ENCODE measurements at regions not wholly inside any gene's neighbourhood (a gene's known extent, or its start where the extent isn't known, plus 50 kb on each side); places are given as distances from the start of the nearest gene placed in this dataset.

- TF ChIP-seq ZNF134 (CRISPR knock-in tag; conservative IDR thresholded peaks at IDR 0.05) (no peak), NR1H2 (CRISPR knock-in tag; IDR thresholded peaks at IDR 0.05) (no peak), REST (IDR thresholded peaks at IDR 0.05; ENCODE audit: borderline replicate concordance) (no peak), REST (CRISPR knock-in tag; IDR thresholded peaks at IDR 0.05; ENCODE audit: low read depth) (no peak), EP300 (IDR thresholded peaks at IDR 0.05; ENCODE audit: low read length) (peak; percentile 80; the same call in 1 of the 2 replicates), CEBPB (tag; IDR thresholded peaks at IDR 0.05) (no peak)
Observed at GRCh38 chr5:34553581-34553980, 102.5 kb upstream of the RAI14 start.

All from K562 (cell line).